Liver (tissue), 8 donors: ENCODE measurements at regions not wholly inside any gene's neighbourhood (a gene's known extent, or its start where the extent isn't known, plus 50 kb on each side); places are given as distances from the start of the nearest gene placed in this dataset.

Experiments
- DNase-seq: peaks from one replicate; pipeline ENCODE4 v3.0.0-alpha.2; 2017; ENCODE audit warnings: low spot score
- H3K27ac ChIP-seq, 2 donors: one replicate each; pipeline ENCODE4 v1.7.0; 2013; ENCODE audit warnings: inconsistent platforms in 2 of 2, low read length in 2 of 2, control low read depth in 1 of 2, low read depth in 1 of 2, mild to moderate bottlenecking in 1 of 2
- H3K27me3 ChIP-seq, 4 donors: one replicate each; pipeline versions ENCODE4 v1.6.1 to v1.7.0; 2013; ENCODE audit warnings: low read length in 3 of 4, inconsistent platforms in 1 of 4, mild to moderate bottlenecking in 1 of 4, moderate library complexity in 1 of 4; ENCODE audit not compliant: control insufficient read depth in 4 of 4, insufficient read depth in 4 of 4
- H3K36me3 ChIP-seq, 4 donors: one replicate each; pipeline versions ENCODE4 v1.6.1 to v1.7.0; 2013; ENCODE audit warnings: low read length in 3 of 4, mild to moderate bottlenecking in 3 of 4, low read depth in 1 of 4, moderate library complexity in 1 of 4; ENCODE audit not compliant: control insufficient read depth in 4 of 4, insufficient read depth in 3 of 4
- H3K4me1 ChIP-seq, 4 donors: one replicate each; pipeline versions ENCODE4 v1.6.1 to v1.7.0; 2013; ENCODE audit warnings: low read length in 3 of 4, mild to moderate bottlenecking in 3 of 4, moderate library complexity in 1 of 4; ENCODE audit not compliant: control insufficient read depth in 4 of 4, insufficient read depth in 4 of 4
- H3K4me3 ChIP-seq, 3 donors: one replicate each; pipeline versions ENCODE4 v1.6.1 to v1.7.0; 2013; ENCODE audit warnings: low read length in 3 of 3, control low read depth in 1 of 3, low read depth in 1 of 3, mild to moderate bottlenecking in 1 of 3
- H3K9ac ChIP-seq, 2 donors: one replicate each; pipeline ENCODE4 v1.7.0; 2013; ENCODE audit warnings: low read length in 2 of 2, mild to moderate bottlenecking in 2 of 2, moderate library complexity in 2 of 2, control low read depth in 1 of 2, low read depth in 1 of 2
- H3K9me3 ChIP-seq, 4 donors: one replicate each; pipeline versions ENCODE4 v1.6.1 to v1.7.0; 2013; ENCODE audit warnings: low read length in 3 of 4; ENCODE audit not compliant: control insufficient read depth in 4 of 4
- ATF3 ChIP-seq: IDR thresholded peaks from 2 replicates; pipeline ENCODE4 v1.6.1; 2016; ENCODE audit warnings: antibody characterized with exemption
- CTCF ChIP-seq: fragments of 150-350 bp; IDR thresholded peaks from 2 replicates; pipeline ENCODE4 v1.5.1; 2017; ENCODE audit warnings: improper control_type of control experiment, low read depth, low read length; ENCODE audit not compliant: missing input control
- EGR1 ChIP-seq, 2 donors: IDR thresholded peaks; 2 replicates each; pipeline ENCODE4 v1.6.1; 2016 to 2018; ENCODE audit warnings: antibody characterized with exemption in 2 of 2, low read depth in 2 of 2
- FOXA1 ChIP-seq: IDR thresholded peaks from 2 replicates; pipeline ENCODE4 v1.6.1; 2016; ENCODE audit warnings: antibody characterized with exemption
- FOXA2 ChIP-seq: IDR thresholded peaks from 2 replicates; pipeline ENCODE4 v1.6.1; 2016; ENCODE audit warnings: antibody characterized with exemption
- GABPA ChIP-seq, 2 donors: IDR thresholded peaks in 1 of 2; conservative IDR thresholded peaks in 1 of 2; 2 replicates each; pipeline ENCODE4 v1.6.1; 2016; ENCODE audit warnings: antibody characterized with exemption in 2 of 2, mild to moderate bottlenecking in 1 of 2, moderate library complexity in 1 of 2
- HNF4A ChIP-seq, 2 donors: conservative IDR thresholded peaks; 2 replicates each; pipeline ENCODE4 v1.6.1; 2016; ENCODE audit warnings: antibody characterized with exemption in 2 of 2, mild to moderate bottlenecking in 2 of 2
- HNF4G ChIP-seq: IDR thresholded peaks from 2 replicates; pipeline ENCODE4 v1.6.1; 2016; ENCODE audit warnings: antibody characterized with exemption
- MAX ChIP-seq: IDR thresholded peaks from 2 replicates; pipeline ENCODE4 v1.6.1; 2016; ENCODE audit warnings: antibody characterized with exemption
- NR2F2 ChIP-seq: IDR thresholded peaks from 2 replicates; pipeline ENCODE4 v1.6.1; 2016; ENCODE audit warnings: antibody characterized with exemption
- REST ChIP-seq: IDR thresholded peaks from 2 replicates; pipeline ENCODE4 v1.6.1; 2016; ENCODE audit warnings: antibody characterized with exemption, mild to moderate bottlenecking
- RXRA ChIP-seq, 2 donors: IDR thresholded peaks; 2 replicates each; pipeline ENCODE4 v1.6.1; 2017 to 2018; ENCODE audit warnings: antibody characterized with exemption in 2 of 2, mild to moderate bottlenecking in 1 of 2
- SP1 ChIP-seq: IDR thresholded peaks from 2 replicates; pipeline ENCODE4 v1.6.1; 2018; ENCODE audit warnings: antibody characterized with exemption, mild to moderate bottlenecking
- TAF1 ChIP-seq: conservative IDR thresholded peaks from 2 replicates; pipeline ENCODE4 v1.6.1; 2016; ENCODE audit warnings: antibody characterized with exemption, mild to moderate bottlenecking
- YY1 ChIP-seq: IDR thresholded peaks from 2 replicates; pipeline ENCODE4 v1.6.1; 2016; ENCODE audit warnings: antibody characterized with exemption, mild to moderate bottlenecking
- ZBTB33 ChIP-seq: IDR thresholded peaks from 2 replicates; pipeline ENCODE4 v1.6.1; 2016; ENCODE audit warnings: antibody characterized with exemption
- WGBS: extraction: QIAGEN DNeasy Blood & Tissue Kit; methylation state at CpG from one replicate; pipeline ENCODE4 v1.1.7; 2013; 5-methylcytosine and 5-hydroxymethylcytosine counted together
- donor health status: healthy.
- donor health status: healthy.
- donor health status: healthy.
- donor health status: healthy.
- donor health status: healthy.

- no peak for TF ChIP-seq YY1
These were observed 123.1 kb upstream of the SPRY4 start (continued) for GRCh38 chr5:142447887-142448286.

- Histone ChIP-seq H3K27me3 (no peaks in the 10 kb centered on the region), H3K4me1 (no peaks in the 10 kb centered on the region), H3K27ac (no peak overlapping the region), H3K9ac (no peak overlapping the region), H3K9me3 (no peaks in the 10 kb centered on the region), H3K4me3 (no peak overlapping the region), H3K36me3 (no peaks in the 10 kb centered on the region)
- TF ChIP-seq TAF1 (no peak), RXRA (IDR thresholded peaks at IDR 0.05) (no peak), FOXA1 (no peak), GABPA (IDR thresholded peaks at IDR 0.05 in 1 of 2, conservative IDR thresholded peaks at IDR 0.05 in 1 of 2) (no peak), REST (no peak), FOXA2 (no peak), ZBTB33 (no peak), EGR1 (IDR thresholded peaks at IDR 0.05; ENCODE audit: low read depth in 2 of 2) (no peak), SP1 (peak; percentile 3), HNF4A (conservative IDR thresholded peaks at IDR 0.05) (no peak), MAX (no peak), ATF3 (no peak), YY1 (no peak), CTCF (no peak), HNF4G (no peak), NR2F2 (peak; percentile 4)
- no peak for DNase-seq
- 73% methylated on average over 3 of the region's 3 CpGs for WGBS
These were observed 122.1 kb upstream of the SPRY4 start for GRCh38 chr5:142446960-142447279.
